GM18511 (cell line): ENCODE measurements at regions not wholly inside any gene's neighbourhood (a gene's known extent, or its start where the extent isn't known, plus 50 kb on each side); places are given as distances from the start of the nearest gene placed in this dataset.
"Not testable (repeated sequence)": the region's sequence is repeated elsewhere in the genome, so short reads cannot be mapped to it uniquely, and the experiment has no call there.

Source experiments
- ATAC-seq: cut with Tn5 transposase; IDR thresholded peaks from one replicate; pipeline ENCODE4 v1.9.1; 2021; ENCODE audit warnings: mild to moderate bottlenecking, moderate library complexity; ENCODE audit not compliant: unreplicated experiment

DNA sequence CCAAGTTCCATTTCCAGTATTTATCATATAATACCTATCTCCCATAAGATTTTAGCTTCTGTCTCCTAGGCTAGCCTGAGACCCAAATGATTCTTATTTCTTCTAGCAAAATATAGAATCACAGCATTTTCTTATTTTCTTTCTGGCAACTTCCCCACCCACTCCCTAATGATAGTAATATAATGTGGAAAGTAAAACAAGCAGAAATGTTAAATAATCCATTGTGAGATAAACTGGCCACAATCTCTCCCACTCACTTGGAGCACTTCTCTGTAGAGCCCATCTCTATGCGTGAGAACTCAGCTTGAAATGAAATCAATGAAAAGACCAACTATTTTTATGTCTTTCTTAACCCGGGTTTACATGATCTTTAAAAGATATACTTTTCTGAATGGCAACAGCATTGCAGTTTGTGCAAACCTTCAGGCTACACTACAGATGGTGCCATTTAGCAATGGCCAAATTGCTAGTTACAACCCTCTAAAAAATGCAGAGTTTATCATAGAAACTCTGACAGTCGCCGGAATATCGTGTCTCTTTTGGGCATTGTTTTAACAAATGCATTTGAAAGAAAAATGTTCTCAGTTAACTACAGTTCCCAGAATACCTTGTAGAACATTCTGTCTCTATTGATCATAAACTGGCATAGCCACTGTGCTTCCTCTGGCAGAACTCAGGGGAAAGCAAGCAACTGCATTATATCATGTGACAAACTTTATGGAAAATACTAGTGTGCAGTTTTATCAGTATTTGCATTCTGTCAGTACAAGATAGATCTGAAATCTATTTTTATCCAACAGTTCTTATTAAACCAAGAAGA, 1407.4 kb upstream of the ZEB2 start:
- no peak for ATAC-seq

DNA sequence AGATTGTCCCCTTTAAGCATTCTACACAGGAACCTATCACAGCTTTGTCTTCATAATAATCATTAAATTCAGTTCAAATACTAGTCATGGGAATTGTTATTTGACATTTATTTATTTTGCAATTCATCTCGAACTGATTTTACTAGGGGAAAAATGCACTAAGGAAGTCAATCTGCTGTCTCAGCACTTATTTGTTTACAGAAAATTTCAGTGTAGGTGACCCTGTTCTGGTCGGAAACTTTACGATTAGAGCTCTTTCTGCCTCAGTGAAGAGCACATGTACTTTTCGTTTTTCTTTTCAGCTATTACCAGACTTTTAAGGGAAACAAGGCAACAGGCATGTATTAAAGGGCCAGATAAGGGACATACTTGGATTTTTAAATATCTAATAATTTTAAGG, 1405.7 kb upstream of the ZEB2 start:
- ATAC-seq = no peak

- ATAC-seq = no peak
Observed at GRCh38 chr2:145919477-145919876, 1399.6 kb upstream of the ZEB2 start.

DNA sequence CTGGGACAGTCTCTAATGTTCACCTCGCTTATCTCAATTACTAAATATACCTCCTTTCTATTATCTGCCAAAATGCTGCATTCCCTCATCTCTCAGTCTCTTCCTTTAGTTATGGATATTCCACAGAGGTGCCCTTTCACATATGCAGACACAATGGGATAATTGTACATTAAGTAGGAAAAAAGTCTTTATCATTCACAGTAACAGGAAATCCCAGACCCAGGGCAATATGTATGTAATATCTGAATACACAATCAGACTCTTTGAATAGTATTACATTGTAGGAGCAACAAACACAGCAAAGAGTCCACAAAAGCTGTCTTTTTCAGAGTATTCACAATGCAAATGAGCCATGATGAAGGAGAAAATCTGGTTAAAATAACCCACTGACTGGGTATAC, 1399.0 kb upstream of the ZEB2 start:
- ATAC-seq = no peak

DNA sequence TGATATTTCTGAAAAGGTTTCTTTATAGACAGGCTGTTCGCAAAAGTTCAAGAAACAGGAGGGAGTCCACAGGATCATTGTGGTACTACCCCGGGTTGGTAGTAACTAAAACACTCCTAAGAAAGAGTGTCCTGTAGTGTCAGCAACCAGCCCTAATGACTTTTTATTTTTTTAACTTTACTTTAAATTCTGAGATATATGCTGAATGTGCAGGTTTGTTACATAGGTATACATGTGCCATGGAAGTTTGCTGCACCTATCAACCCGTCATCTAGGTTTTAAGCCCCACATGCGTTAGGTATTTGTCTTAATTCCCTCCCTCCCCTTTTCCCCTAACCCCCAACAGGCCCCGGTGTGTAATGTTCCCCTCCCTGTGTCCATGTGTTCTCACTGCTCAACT, 1396.9 kb upstream of the ZEB2 start:
- ATAC-seq = no peak

GRCh38 chr2:145914716-145915115, 1394.8 kb upstream of the ZEB2 start:
- ATAC-seq = no peak

- peak; percentile 69 for ATAC-seq
Observed at GRCh38 chr2:145910416-145910815, 1390.5 kb upstream of the ZEB2 start.

DNA sequence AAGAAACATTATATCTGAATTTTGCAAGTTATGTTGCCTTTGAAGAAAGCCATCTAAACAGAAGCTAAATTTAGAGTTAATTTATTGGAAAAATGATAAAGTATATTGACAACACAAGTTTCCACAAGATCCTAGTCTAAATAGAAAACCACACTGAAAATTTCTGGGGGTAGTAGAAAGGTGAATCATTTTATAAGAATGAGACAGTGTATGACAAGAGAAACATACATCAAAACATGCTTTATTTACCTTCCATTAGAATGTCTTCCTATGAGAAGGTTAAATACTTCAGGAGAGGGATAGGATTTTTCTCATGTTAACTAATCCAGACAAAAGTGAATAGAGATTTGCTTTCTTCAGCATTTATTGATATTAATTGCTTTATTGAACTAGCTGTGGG, 1389.8 kb upstream of the ZEB2 start:
- no peak for ATAC-seq

DNA sequence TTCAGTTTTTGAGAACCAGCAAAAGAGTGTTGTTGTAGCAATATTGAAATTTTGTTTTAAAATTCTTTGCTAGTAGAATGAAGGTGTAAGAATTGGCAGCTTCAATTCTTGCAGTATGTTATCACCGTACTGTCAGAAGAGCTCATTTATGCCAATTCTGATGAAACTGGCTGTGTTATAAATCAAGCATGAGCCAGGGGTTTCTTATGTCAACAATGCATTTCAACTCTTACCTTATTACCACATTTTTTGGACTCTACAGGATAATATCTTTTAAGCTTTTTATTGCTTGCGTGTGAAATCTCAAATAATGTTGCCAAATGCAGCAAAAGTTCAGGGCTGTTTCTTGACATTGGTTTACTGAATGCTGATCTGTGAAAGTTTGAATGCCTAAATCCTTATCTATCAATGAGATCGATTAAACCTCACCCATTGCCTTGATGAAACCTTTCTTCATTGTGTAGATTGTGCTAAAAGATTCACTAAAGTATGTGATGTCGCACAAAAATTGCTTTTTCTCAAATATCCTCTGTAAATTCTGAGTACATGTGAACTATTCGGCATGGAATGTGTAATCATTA, 1389.3 kb upstream of the ZEB2 start:
- no peak for ATAC-seq

DNA sequence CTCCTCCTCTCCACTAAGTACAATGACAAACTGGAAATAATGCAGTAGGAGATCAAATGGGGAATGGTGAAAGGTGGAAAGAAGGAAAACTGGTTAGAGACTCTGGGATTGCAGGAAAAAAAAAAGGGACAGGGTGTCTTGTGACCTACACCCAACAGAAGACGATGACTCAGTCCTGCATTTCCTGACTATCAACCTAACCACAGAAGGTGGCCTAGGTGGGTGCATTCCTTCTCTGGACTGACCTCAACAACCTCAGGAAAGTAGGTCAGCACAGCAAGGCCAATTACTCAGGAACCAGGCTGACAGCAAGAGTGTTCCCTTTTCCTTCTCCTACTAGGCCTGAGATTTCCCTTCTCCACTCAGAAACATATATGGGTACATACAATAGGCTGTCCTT, 1386.4 kb upstream of the ZEB2 start:
- no peak for ATAC-seq

- no peak for ATAC-seq
Observed at GRCh38 chr2:145905371-145905770, 1385.5 kb upstream of the ZEB2 start.

DNA sequence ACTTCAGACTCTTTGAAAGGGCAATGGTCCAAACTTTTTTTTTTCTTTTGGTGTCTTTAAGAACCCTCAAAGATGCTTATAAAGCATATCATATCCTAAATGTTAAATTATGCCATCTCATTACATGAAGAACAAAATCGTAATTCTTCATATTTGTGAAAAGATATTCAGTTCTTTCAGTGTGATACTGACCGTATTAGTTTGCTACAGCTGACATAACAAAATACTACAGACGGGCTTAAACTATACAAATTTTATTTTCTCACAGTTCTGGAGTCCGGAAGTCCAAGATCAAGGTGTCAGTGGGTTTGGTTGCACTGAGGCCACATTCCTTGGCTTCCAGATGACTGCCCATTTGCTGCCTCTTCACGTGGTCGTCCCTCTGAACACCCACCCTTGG, 1377.2 kb upstream of the ZEB2 start:
- ATAC-seq = no peak

GRCh38 chr2:145887915-145888314, 1368.0 kb upstream of the ZEB2 start:
- ATAC-seq = no peak

GRCh38 chr2:145880997-145881396, 1361.1 kb upstream of the ZEB2 start:
- not testable (repeated sequence) for ATAC-seq

DNA sequence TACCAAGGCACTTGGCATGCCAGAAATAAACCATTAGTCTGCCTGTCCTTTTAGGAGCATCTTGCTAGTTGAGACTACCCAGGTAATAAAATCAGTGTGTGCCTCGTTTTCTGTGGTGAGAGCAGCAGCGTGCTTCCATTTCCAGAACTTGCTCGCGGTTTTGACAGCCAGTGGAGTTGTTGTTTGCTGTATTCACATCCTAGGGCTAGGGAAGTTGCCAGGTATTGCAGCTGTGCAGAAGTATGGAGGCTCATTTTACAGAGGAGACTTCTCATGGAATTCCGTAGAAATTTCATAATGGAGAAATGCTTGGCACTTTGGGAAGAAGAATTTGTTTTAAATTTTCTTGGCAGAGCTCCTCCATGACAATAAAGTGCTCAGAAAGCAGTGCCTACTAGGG, 1355.1 kb upstream of the ZEB2 start:
- ATAC-seq = no peak

DNA sequence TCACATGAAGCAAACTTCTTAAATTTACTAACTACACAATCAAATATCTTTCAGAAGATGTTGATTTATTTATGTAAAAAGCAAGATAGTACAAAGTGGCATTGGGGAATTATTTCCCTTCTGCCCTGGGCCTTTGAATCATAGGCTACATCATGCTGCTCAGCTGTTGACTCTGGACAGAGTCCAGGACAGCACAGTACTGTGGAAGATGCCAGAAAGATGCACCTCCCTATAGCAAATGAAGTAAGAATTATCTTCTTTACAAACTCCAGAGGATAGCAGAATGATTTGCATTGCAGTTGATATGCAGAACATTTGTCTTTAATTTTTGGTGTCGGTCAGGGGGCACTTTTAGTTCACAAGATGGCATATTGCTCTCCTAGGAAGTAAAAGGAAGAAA, 1354.5 kb upstream of the ZEB2 start:
- ATAC-seq = no peak

GRCh38 chr2:145864501-145864900, 1344.6 kb upstream of the ZEB2 start:
- no peak for ATAC-seq

GRCh38 chr2:145861940-145862339, 1342.0 kb upstream of the ZEB2 start:
- ATAC-seq = no peak

- no peak for ATAC-seq
Observed at GRCh38 chr2:145860083-145860482, 1340.2 kb upstream of the ZEB2 start.

GRCh38 chr2:145855142-145855541, 1335.2 kb upstream of the ZEB2 start:
- ATAC-seq = no peak

DNA sequence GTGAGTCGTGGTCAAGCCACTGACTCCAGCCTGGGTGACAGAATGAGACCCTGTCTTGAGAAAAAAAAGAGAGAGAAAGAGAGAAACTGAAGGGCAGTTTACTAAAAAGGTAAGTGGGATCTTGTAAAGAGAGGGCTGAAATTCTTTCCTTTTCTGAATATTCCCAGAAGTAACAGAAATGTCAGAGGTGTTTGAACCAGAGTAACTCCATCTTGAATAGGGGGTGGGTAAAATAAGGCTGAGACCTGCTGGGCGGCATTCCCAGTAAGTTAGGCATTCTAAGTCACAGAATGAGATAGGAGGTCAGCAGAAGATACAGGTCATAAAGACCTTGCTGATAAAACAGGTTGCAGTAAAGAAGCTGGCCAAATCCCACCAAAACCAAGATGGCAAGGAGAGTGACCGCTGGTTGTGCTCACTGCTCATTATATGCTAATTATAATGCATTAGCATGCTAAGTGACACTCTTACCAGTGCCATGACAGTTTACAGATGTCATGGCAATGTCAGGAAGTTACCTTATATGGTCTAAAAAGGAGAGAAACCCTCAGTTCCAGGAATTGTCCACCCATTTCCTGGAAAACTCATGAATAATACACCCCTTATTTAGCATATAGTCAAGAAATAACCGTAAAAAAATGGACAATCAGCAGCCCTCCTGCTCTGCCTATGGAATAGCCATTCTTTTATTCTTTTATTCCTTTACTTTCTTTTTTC, 1334.3 kb upstream of the ZEB2 start:
- no peak for ATAC-seq

- ATAC-seq = no peak
Observed at GRCh38 chr2:145851730-145852129, 1331.8 kb upstream of the ZEB2 start.
